Endometrium (tissue), 2 donors: ENCODE measurements at regions not wholly inside any gene's neighbourhood (a gene's known extent, or its start where the extent isn't known, plus 50 kb on each side); places are given as distances from the start of the nearest gene placed in this dataset.
"Not testable (repeated sequence)": the region's sequence is repeated elsewhere in the genome, so short reads cannot be mapped to it uniquely, and the experiment has no call there.

Experiments
- FAIRE-seq: peaks from 2 replicates; lab custom pipeline; 2012; peaks lifted over from hg19 to GRCh38; lab: Jason Lieb, UNC
- donor health status: control.
- donor health status: control.

DNA sequence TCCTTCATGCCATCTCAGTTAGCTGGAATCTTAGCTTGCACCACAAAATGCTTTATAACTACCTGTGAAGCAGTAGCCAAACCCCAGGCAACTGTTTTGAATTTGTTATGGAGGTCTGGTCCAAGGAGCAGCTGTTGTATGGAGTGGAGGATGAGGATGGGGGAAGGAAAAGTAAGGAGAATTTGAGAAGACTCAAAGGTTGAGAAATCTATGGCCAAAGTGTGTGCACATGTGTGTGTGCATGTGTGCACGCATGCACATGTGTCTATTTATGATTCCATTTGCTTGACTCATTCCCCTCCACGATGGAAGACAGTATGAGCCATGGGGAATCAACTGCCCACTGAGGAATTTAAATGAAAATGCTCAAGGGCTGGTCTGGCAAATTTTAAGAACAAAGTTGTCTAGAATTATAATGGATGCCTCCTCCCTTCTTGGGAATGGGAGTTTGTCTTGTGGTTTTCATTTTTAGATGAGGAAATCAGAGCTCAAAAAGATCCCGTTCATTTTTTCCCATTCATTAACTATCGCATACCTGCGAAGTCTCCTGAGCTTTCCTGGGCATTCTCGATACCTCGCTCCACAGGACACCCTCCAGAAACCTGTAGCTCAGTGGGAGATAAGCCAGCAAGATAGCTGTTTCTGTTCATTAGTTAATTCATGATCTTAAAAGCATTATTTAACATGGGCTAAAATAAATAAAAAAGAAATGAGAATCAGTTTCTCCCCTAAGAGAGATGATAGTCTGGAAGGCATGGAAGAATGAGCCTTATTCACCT lies 152.3 kb upstream of the NEDD9 start:
- FAIRE-seq: no peak

DNA sequence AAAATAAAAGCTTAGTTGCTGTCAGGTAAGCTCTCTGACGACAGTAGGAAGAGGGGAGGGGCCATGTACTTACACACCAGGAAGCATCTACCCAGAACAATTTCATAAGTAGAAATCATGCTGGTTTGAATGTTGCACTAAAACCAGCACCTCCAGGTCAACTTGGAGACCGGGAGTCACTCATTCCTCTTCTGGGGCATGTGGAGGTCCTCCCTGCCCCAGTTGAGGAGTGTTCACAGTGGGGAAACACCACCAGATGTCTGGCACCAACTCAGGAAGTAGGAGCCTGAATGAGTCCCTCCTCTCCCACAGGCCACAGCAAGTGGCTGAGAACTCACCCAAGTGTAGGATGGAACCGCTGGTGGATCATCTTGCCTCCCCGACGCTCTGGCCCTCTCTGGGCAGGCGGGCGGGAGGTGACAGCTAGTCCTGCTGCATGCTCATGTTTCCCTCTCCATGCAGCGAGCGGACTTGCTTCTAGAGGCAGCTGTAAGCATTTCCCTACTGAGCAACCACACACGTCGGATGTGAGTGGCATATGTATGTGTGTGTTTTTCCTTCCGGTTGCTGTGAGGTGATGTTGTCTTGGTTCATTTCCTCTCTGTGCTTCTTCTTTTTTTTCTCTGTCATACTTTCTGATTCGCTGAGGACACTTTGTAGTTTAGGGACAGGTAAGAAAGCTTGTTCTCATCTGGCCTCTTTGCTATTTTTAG lies 149.5 kb upstream of the NEDD9 start:
- no peak for FAIRE-seq

DNA sequence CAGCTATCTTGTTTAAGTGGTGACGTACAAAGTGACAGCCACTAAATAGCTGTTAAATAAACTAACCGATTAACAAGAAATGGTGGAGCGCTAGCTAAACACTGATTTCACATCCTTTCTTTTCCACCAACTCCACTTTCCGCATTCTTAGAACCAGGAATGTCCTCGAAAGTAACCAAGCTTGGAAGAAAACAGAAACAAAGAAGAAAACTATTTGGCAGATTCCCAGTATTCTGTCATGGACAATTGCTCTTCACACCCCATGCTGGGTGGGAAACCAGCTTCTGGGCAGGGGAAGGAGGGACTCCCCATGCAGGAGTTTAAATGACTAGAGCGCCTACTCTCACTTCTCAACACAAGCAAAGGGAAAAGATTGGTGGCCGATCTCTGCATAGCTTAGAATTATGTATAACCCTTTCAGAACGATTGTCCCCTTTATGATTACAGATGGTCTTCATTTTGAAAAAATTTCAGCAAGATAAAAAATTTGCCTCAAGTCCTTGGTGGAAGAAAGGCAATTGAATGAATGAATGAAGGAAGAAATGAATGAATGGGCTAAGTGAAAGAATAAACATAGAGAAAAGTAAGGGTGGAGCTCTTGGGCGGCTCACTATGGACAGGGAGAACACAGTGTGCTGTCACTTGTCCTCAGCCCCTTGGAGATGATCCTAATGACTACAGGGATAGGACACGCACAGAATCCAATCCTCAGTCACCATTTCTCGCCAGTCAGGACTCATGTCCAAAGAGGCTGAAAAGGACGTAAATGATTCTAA lies 148.7 kb upstream of the NEDD9 start:
- FAIRE-seq: no peak

DNA sequence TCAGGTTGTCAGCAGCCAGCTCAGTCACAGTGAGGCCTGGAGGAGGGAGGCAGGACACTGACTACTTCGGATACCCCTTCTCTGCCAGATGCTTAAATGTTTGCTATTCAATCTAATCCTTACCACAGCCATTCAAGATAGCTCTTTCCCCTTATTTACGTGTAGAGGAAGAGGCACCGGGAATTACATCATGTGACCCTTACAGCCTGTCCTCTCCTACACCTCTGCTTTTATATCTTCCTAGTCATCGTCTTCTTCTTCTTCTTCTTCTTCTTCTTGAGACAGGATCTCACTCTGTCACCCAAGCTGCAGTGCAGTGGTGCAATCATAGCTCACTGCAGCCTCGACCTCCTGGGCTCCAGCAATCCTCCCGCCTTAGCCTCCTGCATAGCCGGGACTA lies 148.1 kb upstream of the NEDD9 start:
- FAIRE-seq: no peak

DNA sequence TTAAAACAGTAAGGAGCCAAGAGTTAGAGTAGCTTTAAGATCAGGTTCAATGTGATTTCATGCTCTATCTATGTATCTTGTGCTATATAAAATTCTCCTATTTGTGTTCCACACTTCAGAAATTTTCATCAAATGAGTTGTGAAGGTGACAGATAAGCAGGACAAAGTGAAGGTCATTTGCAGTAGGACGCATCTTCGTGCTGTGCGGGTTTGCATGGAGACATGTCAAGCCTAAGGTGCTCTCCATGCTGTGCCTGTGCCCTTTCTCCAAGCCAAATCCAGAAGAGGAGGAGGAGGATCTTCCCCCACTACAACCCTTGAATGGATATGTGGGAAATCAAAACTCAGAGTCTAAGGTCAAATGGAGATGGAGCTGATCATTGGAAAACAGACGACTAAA lies 147.3 kb upstream of the NEDD9 start:
- no peak for FAIRE-seq

DNA sequence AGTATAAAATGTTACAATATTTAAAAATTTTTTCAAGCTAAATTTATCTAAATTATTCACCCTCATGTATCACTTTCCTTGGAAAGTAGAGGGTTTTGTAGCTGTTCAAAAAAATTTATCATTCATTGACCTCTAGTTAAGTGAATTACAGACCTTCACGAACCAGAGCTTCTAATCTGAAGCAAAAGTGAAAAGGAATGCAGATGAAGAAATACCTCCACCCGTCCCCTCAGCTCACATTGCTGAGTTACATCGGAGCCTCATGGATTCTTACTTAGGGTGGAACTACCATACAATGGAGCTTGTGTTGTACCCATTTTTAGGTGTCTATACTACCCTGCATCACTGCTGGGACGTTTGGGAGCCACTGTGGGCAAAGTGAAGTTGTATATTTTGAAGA lies 146.2 kb upstream of the NEDD9 start:
- no peak for FAIRE-seq

DNA sequence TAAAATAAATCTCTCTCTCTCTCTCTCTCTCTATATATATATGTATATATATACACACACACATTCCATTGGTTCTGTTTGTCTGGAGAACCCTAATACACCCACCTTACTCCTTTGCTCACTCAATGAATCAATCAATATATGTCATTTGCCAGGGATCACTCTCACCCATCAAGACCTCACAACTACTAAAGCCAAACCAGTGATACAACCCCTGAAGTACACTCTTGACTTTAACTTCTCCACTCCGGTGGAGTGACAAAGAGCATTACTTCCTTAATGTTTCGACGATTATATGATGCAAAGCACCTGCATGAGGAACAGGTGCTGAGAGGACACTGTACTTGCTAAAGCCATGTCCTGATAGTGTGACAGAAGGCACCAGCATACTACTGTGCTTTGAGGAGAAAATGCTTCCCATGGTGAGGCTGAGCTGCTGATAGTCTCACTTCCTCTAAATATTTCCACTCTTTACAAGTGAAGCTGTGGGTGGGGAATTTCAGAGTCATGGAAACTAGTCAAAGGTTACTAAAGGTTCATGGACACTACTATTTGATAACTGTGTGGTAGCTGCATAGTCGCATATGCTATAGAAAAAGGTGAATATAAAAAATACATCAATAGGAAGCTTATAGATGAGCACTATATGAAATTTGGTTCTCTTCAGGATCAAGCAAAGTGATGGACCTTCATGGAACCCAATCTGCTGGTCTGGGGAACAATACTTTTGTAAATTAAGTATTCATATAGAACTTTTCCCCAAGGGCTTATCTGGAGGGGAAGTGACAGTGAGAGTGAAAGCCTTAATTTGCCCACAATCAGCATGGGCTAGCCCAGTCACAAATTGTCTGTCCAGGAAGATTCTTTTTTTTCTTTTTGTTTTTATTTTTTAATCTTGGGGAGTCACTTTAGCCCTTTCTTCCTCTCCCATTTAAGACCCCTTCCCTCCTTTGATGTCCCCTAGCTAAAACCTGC lies 141.9 kb upstream of the NEDD9 start:
- FAIRE-seq: no peak

DNA sequence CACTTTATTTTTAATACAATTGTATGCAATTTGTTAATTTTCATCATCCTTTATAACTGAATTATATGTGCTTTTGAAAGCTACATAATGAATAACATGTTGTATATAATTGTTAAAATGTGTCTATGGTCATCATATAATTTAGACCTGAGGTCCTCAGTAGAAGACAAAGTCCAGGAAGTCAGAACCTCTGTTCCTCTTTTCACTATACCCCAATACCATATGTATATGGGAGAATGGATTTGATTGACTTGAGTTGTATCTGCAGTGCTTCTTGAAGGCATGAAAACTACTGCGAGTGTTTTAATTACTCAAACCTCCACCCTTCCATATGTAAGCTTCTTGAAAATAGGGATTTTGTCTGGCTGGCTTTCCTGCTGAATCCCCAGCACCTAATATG lies 140.7 kb upstream of the NEDD9 start:
- no peak for FAIRE-seq

DNA sequence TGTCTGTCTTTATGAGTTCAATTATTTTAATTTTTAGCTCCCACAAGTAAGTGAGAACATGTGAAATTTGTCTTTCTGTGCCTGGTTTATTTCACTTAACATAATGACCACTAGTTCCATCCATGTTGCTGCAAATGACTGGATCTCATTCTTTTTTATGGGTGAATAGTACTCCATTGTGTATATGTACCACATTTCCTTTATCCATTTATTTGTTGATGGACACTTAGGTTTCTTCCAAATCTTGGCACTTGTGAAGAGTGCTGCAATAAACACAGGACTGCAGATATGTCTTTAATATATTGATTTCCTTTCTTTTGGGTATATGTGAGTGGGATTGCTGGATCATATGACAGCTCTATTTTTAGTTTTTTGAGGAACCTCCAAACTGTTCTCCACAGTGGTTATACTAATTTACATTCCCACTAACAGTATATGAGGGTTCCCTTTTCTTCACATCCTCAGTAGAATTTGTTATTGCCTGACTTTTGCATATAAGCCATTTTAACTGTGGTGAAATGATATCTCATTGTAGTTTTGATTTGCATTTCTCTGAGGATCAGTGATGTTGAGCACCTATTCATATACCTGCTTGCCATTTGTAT lies 139.8 kb upstream of the NEDD9 start:
- FAIRE-seq: not testable (repeated sequence)

DNA sequence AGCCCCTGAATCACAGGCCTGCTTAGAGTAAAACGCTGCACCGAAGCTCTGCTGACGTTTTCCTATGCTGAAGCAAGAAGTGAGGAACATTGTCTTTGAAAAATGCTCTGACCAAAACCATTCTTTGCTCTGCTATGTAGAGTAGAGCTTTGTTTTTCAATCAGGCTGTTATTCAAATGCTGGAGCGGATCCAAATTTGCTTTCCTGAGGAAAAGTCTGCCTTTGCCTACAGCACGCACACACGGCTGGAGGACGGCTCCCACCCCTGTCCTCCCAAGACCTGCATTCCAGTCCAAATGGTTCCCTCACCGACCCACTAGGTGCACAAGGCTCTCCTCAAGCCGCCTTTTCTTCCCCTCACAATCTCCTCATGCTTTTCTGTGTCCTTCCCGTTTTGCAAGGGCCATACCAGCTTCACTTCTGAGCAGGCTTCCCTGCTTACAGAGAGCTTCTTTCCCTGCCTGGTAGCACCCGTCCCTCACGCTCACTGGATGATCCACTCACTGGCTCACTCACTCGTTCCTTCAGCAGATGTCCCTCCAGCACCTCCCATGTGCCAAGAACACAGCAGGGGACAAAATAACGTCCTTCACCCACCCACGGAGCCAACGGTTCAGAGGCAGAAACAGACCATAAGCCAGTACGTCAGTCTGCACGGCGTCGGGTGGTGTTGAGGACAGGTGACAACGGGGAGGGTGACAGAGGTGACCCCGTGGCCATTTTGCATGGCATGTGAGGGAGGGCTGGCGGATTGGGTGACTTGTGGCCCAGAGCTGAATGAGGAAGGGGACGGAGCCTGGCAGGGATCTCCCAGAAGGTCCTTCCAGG lies 137.9 kb upstream of the NEDD9 start:
- FAIRE-seq: no peak

DNA sequence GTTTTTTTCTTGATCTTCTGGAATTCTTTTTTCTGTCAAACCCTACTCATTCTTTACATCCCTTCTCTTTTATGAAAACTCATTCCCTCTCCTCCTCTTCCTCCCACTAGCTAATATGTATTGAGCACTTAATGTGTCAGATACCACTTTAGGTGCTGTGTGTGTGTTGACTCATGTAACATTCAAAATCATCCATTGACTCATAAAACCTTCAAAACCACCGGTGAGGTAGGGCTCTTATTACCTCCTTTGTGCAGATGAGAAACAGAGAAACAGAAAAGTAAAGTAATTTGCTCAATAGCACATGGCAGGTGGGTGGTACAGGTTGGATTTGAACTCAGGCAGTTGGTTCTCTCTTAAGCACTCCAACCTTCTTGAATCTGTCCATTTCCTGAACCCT lies 136.3 kb upstream of the NEDD9 start:
- no peak for FAIRE-seq

DNA sequence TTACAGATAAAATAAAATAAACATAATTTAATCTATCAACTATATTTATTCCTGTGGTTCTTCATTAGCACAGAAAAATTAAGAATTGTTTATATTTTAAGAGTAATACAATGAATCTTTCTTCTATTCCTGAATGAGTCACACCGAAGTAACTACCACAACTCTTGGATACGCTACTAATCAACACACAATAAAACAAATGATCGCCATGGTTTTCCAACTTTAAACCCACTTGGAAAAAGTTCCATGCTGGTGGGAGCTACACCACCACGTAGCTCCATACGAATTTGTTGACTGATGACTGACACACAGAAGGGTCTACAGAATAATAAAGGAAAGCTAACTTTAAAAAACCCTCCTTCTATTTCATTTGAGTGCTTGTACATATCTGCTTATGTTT lies 135.8 kb upstream of the NEDD9 start:
- FAIRE-seq: no peak

DNA sequence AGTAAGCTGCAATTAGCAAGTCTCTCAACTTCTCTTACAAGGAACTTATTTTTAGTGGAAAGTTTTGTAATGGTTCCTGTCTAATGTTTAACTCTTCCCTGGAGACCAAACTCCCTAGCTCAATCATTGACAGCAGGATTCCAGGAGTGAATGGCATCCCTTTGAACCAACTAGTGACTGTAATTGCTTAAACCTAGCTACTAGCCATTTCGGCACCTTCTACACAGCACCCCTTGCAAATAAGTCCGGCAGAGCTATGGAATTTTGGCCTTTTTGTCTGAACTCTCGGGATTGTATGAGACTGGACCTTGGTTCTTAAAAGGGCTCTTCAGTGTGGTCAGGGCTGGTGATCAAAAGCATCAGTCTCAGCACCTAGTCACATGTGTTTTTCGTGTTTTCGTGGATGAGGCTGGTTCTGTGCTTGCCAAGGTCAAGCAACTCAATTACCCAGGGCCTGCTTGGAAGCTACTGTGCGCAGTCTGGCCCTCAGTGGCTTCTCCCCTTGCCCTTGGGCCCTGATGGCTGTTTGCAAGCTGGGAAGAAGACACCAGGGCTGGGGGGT lies 135.3 kb upstream of the NEDD9 start:
- no peak for FAIRE-seq

DNA sequence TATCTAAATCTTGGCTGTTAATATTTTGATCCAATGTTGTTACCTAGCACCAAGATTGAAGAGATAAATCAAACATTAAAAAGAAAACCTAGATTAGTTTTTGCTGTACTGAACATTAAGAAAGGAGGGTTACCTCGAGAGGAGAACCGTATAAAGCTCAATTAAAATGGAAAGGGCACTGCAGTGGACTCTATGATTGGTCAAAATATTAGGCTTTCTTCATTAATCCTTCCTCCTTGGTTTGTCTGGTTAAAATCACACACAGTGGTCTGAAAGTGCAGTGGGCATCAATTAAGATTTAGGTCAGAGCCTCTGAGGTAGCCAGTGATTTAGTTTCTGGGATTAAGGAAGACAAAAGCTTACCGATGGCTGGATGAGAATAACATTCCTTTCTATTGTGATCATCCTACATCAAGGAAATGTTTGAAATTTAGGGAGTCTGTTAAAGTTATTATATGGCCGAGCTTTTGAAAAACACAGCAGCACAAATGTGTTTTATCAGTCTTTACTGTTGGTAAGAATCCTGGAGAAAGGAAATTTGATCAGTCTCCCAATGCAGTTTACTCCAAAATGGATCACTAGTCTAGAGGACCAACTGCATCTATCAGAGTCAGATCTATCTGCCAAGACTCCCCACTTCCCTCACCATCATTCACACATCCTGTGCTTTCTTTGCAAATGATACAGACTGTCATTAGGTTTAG lies 134.6 kb upstream of the NEDD9 start:
- no peak for FAIRE-seq

DNA sequence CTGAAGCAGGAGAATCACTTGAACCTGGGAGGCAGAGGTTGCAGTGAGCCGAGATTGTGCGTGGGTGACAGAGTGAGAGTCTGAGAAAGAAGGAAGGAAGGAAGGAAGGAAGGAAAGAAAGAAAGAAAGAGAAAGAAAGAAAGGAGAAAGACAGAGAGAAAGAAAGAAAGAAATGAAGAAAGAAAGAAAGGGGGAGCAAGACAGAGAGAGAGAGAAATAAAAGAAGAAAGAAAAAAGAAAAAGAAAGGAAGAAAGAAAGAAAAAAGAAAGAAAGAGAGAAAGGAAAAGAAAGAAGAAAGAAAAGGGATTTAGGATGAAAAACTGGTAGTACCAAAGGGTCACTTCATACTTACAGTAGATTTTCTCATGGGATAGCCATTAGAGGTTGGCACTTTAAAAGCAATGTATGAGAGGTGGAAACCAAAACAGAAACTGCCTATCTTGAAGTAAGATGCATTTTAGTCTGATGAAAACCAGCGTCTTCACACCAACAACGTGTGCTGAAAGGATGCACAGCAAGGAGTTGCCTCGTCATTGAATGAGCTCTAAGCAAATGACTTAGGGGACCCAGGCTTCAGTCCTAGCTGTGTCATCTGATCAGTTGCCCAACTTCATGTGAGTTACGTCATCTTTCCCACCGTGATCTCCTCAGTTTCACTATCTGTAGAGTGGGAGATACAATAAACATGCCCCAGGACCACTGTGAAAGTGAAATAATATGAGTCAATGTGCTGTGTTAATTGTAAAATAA lies 133.9 kb upstream of the NEDD9 start:
- no peak for FAIRE-seq

DNA sequence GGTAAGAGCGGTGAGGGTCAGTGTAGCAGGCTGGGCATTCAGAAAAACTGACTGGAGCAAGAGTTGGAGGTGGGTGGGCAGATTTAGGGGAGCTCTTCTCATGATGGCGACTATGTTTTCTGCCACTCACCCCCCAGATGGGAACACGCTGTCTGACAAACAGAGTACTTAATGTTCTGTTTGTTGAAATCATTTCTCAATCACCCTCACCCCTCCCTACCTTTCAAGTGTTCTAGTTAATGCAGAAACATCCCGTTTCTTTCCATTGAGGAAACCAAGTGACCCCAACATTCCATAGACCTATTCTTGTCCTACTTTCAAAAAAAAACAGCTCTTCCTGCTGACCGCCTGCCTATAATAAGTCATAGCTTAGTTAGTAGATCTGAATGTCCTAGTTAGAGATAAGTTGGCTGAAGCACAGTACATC lies 132.5 kb upstream of the NEDD9 start:
- FAIRE-seq: no peak

DNA sequence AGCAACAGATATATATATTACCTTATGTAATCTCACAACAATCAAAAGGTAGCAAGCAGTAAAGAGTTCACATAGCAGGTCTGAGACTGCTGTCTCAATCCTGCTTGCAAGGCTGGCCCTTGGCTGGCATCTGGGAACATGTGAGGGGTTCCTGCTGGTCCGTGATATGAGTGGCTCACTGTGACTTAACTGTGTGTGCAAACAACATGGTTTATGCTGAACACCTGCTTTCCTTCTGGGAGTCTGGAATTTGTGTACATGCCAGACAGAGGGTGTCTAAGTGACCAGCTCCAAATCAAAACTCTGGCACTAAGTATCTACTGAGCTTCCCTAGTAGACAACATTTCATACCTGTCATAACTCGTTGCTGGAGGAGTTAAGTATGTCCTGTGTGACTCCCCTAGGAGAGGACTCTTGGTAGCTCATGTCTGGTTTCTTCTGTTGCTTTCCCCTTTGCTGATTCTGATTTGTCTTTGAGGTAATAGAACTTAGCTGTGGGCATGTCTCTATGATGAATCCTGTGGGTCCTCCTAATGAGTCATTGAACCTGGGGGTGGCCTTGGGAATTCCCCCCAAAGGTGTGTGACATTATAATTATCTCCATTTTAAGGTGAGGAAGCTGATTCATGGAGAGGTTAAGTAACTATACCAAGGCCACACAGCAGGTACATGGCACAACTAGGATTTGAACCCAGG lies 131.6 kb upstream of the NEDD9 start:
- no peak for FAIRE-seq

DNA sequence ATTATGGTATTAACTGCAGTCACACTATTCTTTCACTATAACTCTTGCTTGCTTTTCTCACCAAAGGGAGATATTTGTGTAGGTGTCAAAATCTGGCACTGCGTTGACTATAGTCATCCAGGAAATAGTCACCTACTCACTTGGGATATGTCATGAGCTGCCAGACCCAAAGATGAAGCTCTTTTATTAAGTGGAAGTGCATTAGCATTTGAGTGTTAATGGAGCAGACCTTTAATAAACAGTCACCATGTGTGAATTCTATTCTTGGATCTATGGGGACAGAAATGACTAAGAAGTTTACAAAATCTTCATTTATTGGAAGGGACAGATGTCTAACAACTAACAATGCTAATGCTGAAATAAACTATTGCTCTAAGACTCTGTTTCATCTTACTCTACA lies 130.1 kb upstream of the NEDD9 start:
- FAIRE-seq: no peak
